ENCODE measurements at regions not wholly inside any gene's neighbourhood (a gene's known extent, or its start where the extent isn't known, plus 50 kb on each side); places are given as distances from the start of the nearest gene placed in this dataset.

- H3K27me3 ChIP-seq (ENCODE audit: low read depth) = peaks cover 3% of the 10 kb centered on the region
- no peaks in the 10 kb centered on the region for H3K9me3 ChIP-seq (replicated peaks)
- intact Hi-C loops (cut with micrococcal nuclease) = no loop called here
- no peak for DNase-seq
- H3K27ac ChIP-seq (replicated peaks) = no peak overlapping the region
- no peaks in the 10 kb centered on the region for H3K36me3 ChIP-seq
- no peak overlapping the region for H3K4me3 ChIP-seq
- H3K4me1 ChIP-seq = no peaks in the 10 kb centered on the region
- no peak for TF ChIP-seq CTCF (IDR thresholded peaks at IDR 0.05; ENCODE audit: borderline replicate concordance)
These were observed 455.8 kb downstream of the SETBP1 start for GRCh38 chr18:45136381-45137086.

- intact Hi-C loops (cut with micrococcal nuclease) = no loop called here
- no peak for DNase-seq
- Histone ChIP-seq H3K27me3 (ENCODE audit: low read depth) (no peaks in the 10 kb centered on the region), H3K9me3 (replicated peaks) (no peaks in the 10 kb centered on the region), H3K4me1 (no peaks in the 10 kb centered on the region), H3K4me3 (no peak overlapping the region), H3K36me3 (no peaks in the 10 kb centered on the region), H3K27ac (replicated peaks) (no peak overlapping the region)
- TF ChIP-seq CTCF (IDR thresholded peaks at IDR 0.05; ENCODE audit: borderline replicate concordance) = no peak
These were observed 456.4 kb downstream of the SETBP1 start for GRCh38 chr18:45137087-45137419.

GRCh38 chr18:45139478-45139877 lies 458.8 kb downstream of the SETBP1 start:
- no peak for TF ChIP-seq CTCF (IDR thresholded peaks at IDR 0.05; ENCODE audit: borderline replicate concordance)
- Histone ChIP-seq H3K27ac (replicated peaks) (no peak overlapping the region), H3K27me3 (ENCODE audit: low read depth) (no peaks in the 10 kb centered on the region), H3K4me3 (no peak overlapping the region), H3K4me1 (no peaks in the 10 kb centered on the region), H3K36me3 (no peaks in the 10 kb centered on the region), H3K9me3 (replicated peaks) (no peaks in the 10 kb centered on the region)
- intact Hi-C loops (cut with micrococcal nuclease) = no loop called here
- no peak for DNase-seq

GRCh38 chr18:45142868-45143267 lies 462.2 kb downstream of the SETBP1 start:
- intact Hi-C loops (cut with micrococcal nuclease) = no loop called here
- no peak overlapping the region for H3K27ac ChIP-seq (replicated peaks)
- no peak for DNase-seq
- H3K36me3 ChIP-seq = no peaks in the 10 kb centered on the region
- peaks cover 3% of the 10 kb centered on the region for H3K9me3 ChIP-seq (replicated peaks)
- H3K4me1 ChIP-seq = no peaks in the 10 kb centered on the region
- H3K4me3 ChIP-seq = no peak overlapping the region
- no peak for TF ChIP-seq CTCF (IDR thresholded peaks at IDR 0.05; ENCODE audit: borderline replicate concordance)
- H3K27me3 ChIP-seq (ENCODE audit: low read depth) = no peaks in the 10 kb centered on the region

GRCh38 chr18:45149712-45150111 lies 465.6 kb upstream of the SLC14A2 start:
- intact Hi-C loops (cut with micrococcal nuclease) = no loop called here
- Histone ChIP-seq H3K9me3 (replicated peaks) (peaks cover 3% of the 10 kb centered on the region), H3K36me3 (no peaks in the 10 kb centered on the region), H3K4me1 (peaks cover 7% of the 10 kb centered on the region), H3K27me3 (ENCODE audit: low read depth) (no peaks in the 10 kb centered on the region), H3K4me3 (no peak overlapping the region), H3K27ac (replicated peaks) (no peak overlapping the region)
- TF ChIP-seq CTCF (IDR thresholded peaks at IDR 0.05; ENCODE audit: borderline replicate concordance) = no peak
- no peak for DNase-seq

All from left ventricle myocardium inferior (tissue), 1 donor.